IMR-90 (cell line): ENCODE measurements at regions not wholly inside any gene's neighbourhood (a gene's known extent, or its start where the extent isn't known, plus 50 kb on each side); places are given as distances from the start of the nearest gene placed in this dataset.

Experiments
- ATAC-seq: fragments of 200-7000 bp; cut with Tn5 transposase; 2 replicates; pipeline ENCODE4 v1.9.1; 2020; ENCODE audit warnings: low read depth, mild to moderate bottlenecking, moderate library complexity
- BruUV-seq: library from RNA; stranded (reverse); fragments of 400-500 nt; replicated peaks from 2 replicates; lab custom pipeline; 2021; lab: Mats Ljungman, UMichigan
- CTCF ChIA-PET: fragments of 300-600 bp; formaldehyde crosslinking; extraction: SDS; loops from one replicate; lab custom pipeline; 2021; ENCODE audit warnings: antibody characterized with exemption; lab: Yijun Ruan, JAX
- POLR2A ChIA-PET: fragments of 300-600 bp; sonication (Branson Sonifier 250); formaldehyde crosslinking; loops from one replicate; lab custom pipeline; 2022; ENCODE audit warnings: antibody characterized with exemption; ENCODE audit not compliant: unreplicated experiment; lab: Charles Lee
- DNase-seq: peaks from one replicate; pipeline ENCODE4 v3.0.0; 2013
- H2AFZ ChIP-seq: replicated peaks from 2 replicates; pipeline ENCODE3; 2013; ENCODE audit warnings: low read length, mild to moderate bottlenecking; ENCODE audit not compliant: poor library complexity
- H2AK5ac ChIP-seq: 2 replicates; pipeline ENCODE4 v1.6.1; 2013; ENCODE audit warnings: low read depth, low read length, inconsistent platforms
- H2AK9ac ChIP-seq: replicated peaks from 2 replicates; pipeline ENCODE3; 2013; ENCODE audit warnings: mild to moderate bottlenecking, low read depth, low read length, moderate library complexity; ENCODE audit not compliant: poor library complexity
- H2BK120ac ChIP-seq: 2 replicates; pipeline ENCODE4 v1.6.1; 2013; ENCODE audit warnings: low read depth, low read length, inconsistent platforms
- H2BK15ac ChIP-seq: 3 replicates; pipeline ENCODE4 v1.6.1; 2013; ENCODE audit warnings: low read depth, low read length, inconsistent platforms
- H2BK20ac ChIP-seq: 2 replicates; pipeline ENCODE4 v1.6.1; 2013; ENCODE audit warnings: low read depth, mild to moderate bottlenecking, inconsistent platforms, low read length, moderate library complexity
- H2BK5ac ChIP-seq: 2 replicates; pipeline ENCODE4 v1.6.1; 2013; ENCODE audit warnings: mild to moderate bottlenecking, low read depth, low read length, inconsistent platforms; ENCODE audit not compliant: poor library complexity, severe bottlenecking
- H3K14ac ChIP-seq: replicated peaks from 2 replicates; pipeline ENCODE4 v1.6.1; 2013; ENCODE audit warnings: low read depth, low read length, inconsistent platforms
- H3K18ac ChIP-seq: 2 replicates; pipeline ENCODE4 v1.6.1; 2013; ENCODE audit warnings: low read depth, low read length, control low read depth
- H3K23ac ChIP-seq: 2 replicates; pipeline ENCODE4 v1.6.1; 2013; ENCODE audit warnings: low read depth, low read length, inconsistent platforms
- H3K27ac ChIP-seq: 2 replicates; pipeline ENCODE4 v1.5.1; 2013; ENCODE audit warnings: mild to moderate bottlenecking, control low read depth, low read length; ENCODE audit not compliant: insufficient read depth
- H3K27me3 ChIP-seq: 2 replicates; pipeline ENCODE4 v1.6.1; 2013; ENCODE audit warnings: low read length; ENCODE audit not compliant: control insufficient read depth, insufficient read depth
- H3K36me3 ChIP-seq: 2 replicates; pipeline ENCODE4 v1.6.1; 2013; ENCODE audit warnings: low read length, mixed read lengths; ENCODE audit not compliant: control insufficient read depth, insufficient read depth
- H3K4ac ChIP-seq: 2 replicates; pipeline ENCODE4 v1.6.1; 2013; ENCODE audit warnings: low read depth, low read length, inconsistent platforms
- H3K4me1 ChIP-seq: 2 replicates; pipeline ENCODE4 v1.6.1; 2013; ENCODE audit warnings: low read length, mixed read lengths; ENCODE audit not compliant: control insufficient read depth, insufficient read depth
- H3K4me2 ChIP-seq: 2 replicates; pipeline ENCODE4 v1.6.1; 2013; ENCODE audit warnings: low read depth, mild to moderate bottlenecking, control low read depth, low read length, moderate library complexity
- H3K4me3 ChIP-seq: 2 replicates; pipeline ENCODE4 v1.5.1; 2013; ENCODE audit warnings: low read depth, mild to moderate bottlenecking, control low read depth, low read length, moderate library complexity; ENCODE audit not compliant: insufficient read depth
- H3K56ac ChIP-seq: 2 replicates; pipeline ENCODE4 v1.6.1; 2013; ENCODE audit warnings: low read length, inconsistent platforms; ENCODE audit not compliant: insufficient read depth; ENCODE audit errors: extremely low read depth
- H3K79me1 ChIP-seq, 2 experiments: 2 replicates each; pipeline ENCODE4 v1.6.1; 2013; ENCODE audit warnings: low read length in 2 of 2, inconsistent platforms in 1 of 2, low read depth in 1 of 2
- H3K9ac ChIP-seq: 2 replicates; pipeline ENCODE4 v1.6.1; 2013; ENCODE audit warnings: low read depth, low read length, control low read depth
- H3K9me1 ChIP-seq: 2 replicates; pipeline ENCODE4 v1.6.1; 2013; ENCODE audit warnings: low read length, inconsistent platforms; ENCODE audit not compliant: insufficient read depth
- H3K9me3 ChIP-seq: 2 replicates; pipeline ENCODE4 v1.6.1; 2013; ENCODE audit warnings: low read length; ENCODE audit not compliant: control insufficient read depth, insufficient read depth
- H4K20me1 ChIP-seq: 2 replicates; pipeline ENCODE4 v1.6.1; 2013; ENCODE audit warnings: low read length, inconsistent platforms; ENCODE audit not compliant: insufficient read depth
- H4K5ac ChIP-seq: 2 replicates; pipeline ENCODE4 v1.6.1; 2013; ENCODE audit warnings: mild to moderate bottlenecking, low read depth, low read length, control low read depth
- H4K8ac ChIP-seq, 2 experiments: 2 replicates each; pipeline ENCODE4 v1.6.1; 2013; ENCODE audit warnings: low read depth in 2 of 2, low read length in 2 of 2, control low read depth in 1 of 2, inconsistent platforms in 1 of 2
- H4K91ac ChIP-seq: 2 replicates; pipeline ENCODE4 v1.6.1; 2013; ENCODE audit warnings: low read depth, low read length, inconsistent platforms; ENCODE audit not compliant: insufficient read depth
- BHLHE40 ChIP-seq: fragments of 150-350 bp; IDR thresholded peaks from 2 replicates; pipeline ENCODE4 v1.6.1; 2016; ENCODE audit warnings: mild to moderate bottlenecking, low read depth, low read length
- CEBPB ChIP-seq: IDR thresholded peaks from 2 replicates; pipeline ENCODE4 v1.6.1; 2012; ENCODE audit warnings: low read depth, low read length, improper control_type of control experiment
- CHD1 ChIP-seq: IDR thresholded peaks from 2 replicates; pipeline ENCODE4 v1.6.1; 2012; ENCODE audit warnings: low read depth, low read length, improper control_type of control experiment
- CTCF ChIP-seq: conservative IDR thresholded peaks from 2 replicates; pipeline ENCODE4 v1.5.1; 2012; ENCODE audit warnings: mild to moderate bottlenecking, low read depth, low read length, improper control_type of control experiment
- ELK1 ChIP-seq: fragments of 150-350 bp; IDR thresholded peaks from 2 replicates; pipeline ENCODE4 v1.6.1; 2016; ENCODE audit warnings: low read depth, mild to moderate bottlenecking, low read length, moderate library complexity, borderline replicate concordance
- MAFK ChIP-seq: IDR thresholded peaks from 2 replicates; pipeline ENCODE4 v1.6.1; 2012; ENCODE audit warnings: low read depth, low read length, improper control_type of control experiment
- MAZ ChIP-seq: IDR thresholded peaks from 2 replicates; pipeline ENCODE4 v1.6.1; 2012; ENCODE audit warnings: low read depth, mild to moderate bottlenecking, low read length, improper control_type of control experiment, moderate library complexity, borderline replicate concordance
- NFE2L2 ChIP-seq: fragments of 150-350 bp; IDR thresholded peaks from 2 replicates; pipeline ENCODE4 v1.6.1; 2016; ENCODE audit warnings: low read depth, mild to moderate bottlenecking, low read length
- RAD21 ChIP-seq: IDR thresholded peaks from 2 replicates; pipeline ENCODE4 v1.6.1; 2012; ENCODE audit warnings: low read length, improper control_type of control experiment
- RFX5 ChIP-seq: IDR thresholded peaks from 2 replicates; pipeline ENCODE4 v1.8.0; 2012; ENCODE audit warnings: low read depth, mild to moderate bottlenecking, low read length, moderate library complexity
- SMC3 ChIP-seq: fragments of 150-350 bp; IDR thresholded peaks from 2 replicates; pipeline ENCODE4 v1.6.1; 2016; ENCODE audit warnings: low read depth, mild to moderate bottlenecking, antibody characterized with exemption, low read length, moderate library complexity
- WGBS, 2 experiments: methylation state at CpG; one replicate each; pipeline versions ENCODE4 v1.1.5 to v1.1.7; 2013; ENCODE audit warnings: missing lambda C conversion rate in 2 of 2; ENCODE audit not compliant: insufficient read length in 1 of 2; ENCODE audit errors: extremely low coverage in 2 of 2; 5-methylcytosine and 5-hydroxymethylcytosine counted together
- dilution Hi-C: fragments of 300-500 bp; cut with HindIII; formaldehyde crosslinking; loops from one replicate; pipeline ENCODE4 v1.14.3; 2018; ENCODE audit warnings: low sequenced_read_pairs; ENCODE audit not compliant: unreplicated experiment
- in situ Hi-C: fragments of 300-500 bp; cut with MboI; formaldehyde crosslinking; loops from 3 replicates; pipeline ENCODE4 v1.14.3; 2019; ENCODE audit warnings: low sequenced_read_pairs, inconsistent platforms, mixed read lengths
- intact Hi-C: fragments of 100-400 bp; cut with micrococcal nuclease; formaldehyde crosslinking; loops from 2 replicates; pipeline ENCODE4 v1.10.0; 2022
- TF ChIP-seq, protein P1 (sequence below): fragments of 150-350 bp; IDR thresholded peaks from 2 replicates; pipeline ENCODE4 v1.6.1; 2017; ENCODE audit warnings: mild to moderate bottlenecking, antibody characterized with exemption, low read length, low read depth

- Histone ChIP-seq H3K4me1 (no peaks in the 10 kb centered on the region), H2BK120ac (no peak overlapping the region), H2BK15ac (no peak overlapping the region), H2AK5ac (no peak overlapping the region), H3K4me2 (no peak overlapping the region), H4K5ac (no peak overlapping the region), H3K9me3 (no peaks in the 10 kb centered on the region), H3K56ac (no peak overlapping the region), H3K23ac (no peak overlapping the region), H2BK20ac (no peak overlapping the region), H3K9me1 (no peaks in the 10 kb centered on the region), H3K9ac (no peak overlapping the region), H3K27me3 (no peaks in the 10 kb centered on the region), H4K20me1 (no peaks in the 10 kb centered on the region), H3K27ac (no peak overlapping the region), H3K18ac (no peak overlapping the region), H3K14ac (no peak overlapping the region), H2AFZ (no peak overlapping the region), H2AK9ac (no peak overlapping the region), H3K4me3 (no peak overlapping the region), H3K79me1 (no peaks in the 10 kb centered on the region), H2BK5ac (no peak overlapping the region), H4K91ac (no peak overlapping the region), H3K36me3 (no peaks in the 10 kb centered on the region), H4K8ac (no peak overlapping the region), H3K4ac (no peak overlapping the region)
- DNase-seq (no peak), ATAC-seq (no peak)
- POLR2A ChIA-PET = no interaction called here
- dilution Hi-C loops = no loop called here
- in situ Hi-C loops = no loop called here
- intact Hi-C loops = no loop called here
- WGBS, 2 experiments = no CpG with 5 or more reads among the region's 3 CpGs
- no TSS peak for BruUV-seq
- TF ChIP-seq RAD21 (no peak), MAFK (no peak), SMC3 (no peak), MAZ (no peak), BHLHE40 (no peak), CHD1 (no peak), ELK1 (no peak), RFX5 (no peak), NFE2L2 (no peak), CEBPB (no peak), CTCF (no peak)
- TF ChIP-seq, protein P1, sequence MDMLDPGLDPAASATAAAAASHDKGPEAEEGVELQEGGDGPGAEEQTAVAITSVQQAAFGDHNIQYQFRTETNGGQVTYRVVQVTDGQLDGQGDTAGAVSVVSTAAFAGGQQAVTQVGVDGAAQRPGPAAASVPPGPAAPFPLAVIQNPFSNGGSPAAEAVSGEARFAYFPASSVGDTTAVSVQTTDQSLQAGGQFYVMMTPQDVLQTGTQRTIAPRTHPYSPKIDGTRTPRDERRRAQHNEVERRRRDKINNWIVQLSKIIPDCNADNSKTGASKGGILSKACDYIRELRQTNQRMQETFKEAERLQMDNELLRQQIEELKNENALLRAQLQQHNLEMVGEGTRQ = no peak
- CTCF ChIA-PET = no interaction called here
Measured at GRCh38 chr4:18130256-18130655, 108.7 kb upstream of the LCORL start.
